GM23248 (cell line): ENCODE measurements at regions not wholly inside any gene's neighbourhood (a gene's known extent, or its start where the extent isn't known, plus 50 kb on each side); places are given as distances from the start of the nearest gene placed in this dataset.

ENCODE experiments used
- EZH2 ChIP-seq: fragments of 200-600 bp; sonication (generic); IDR thresholded peaks from 2 replicates; pipeline ENCODE4 v1.6.1; 2018; ENCODE audit warnings: antibody characterized with exemption, mild to moderate bottlenecking; ENCODE audit not compliant: insufficient read depth, poor library complexity, severe bottlenecking
- EZH2phosphoT487 ChIP-seq: fragments of 200-600 bp; sonication (generic); IDR thresholded peaks from 2 replicates; pipeline ENCODE4 v1.6.1; 2018; ENCODE audit warnings: antibody characterized with exemption, moderate library complexity, mild to moderate bottlenecking, low read depth; ENCODE audit not compliant: insufficient read depth

DNA sequence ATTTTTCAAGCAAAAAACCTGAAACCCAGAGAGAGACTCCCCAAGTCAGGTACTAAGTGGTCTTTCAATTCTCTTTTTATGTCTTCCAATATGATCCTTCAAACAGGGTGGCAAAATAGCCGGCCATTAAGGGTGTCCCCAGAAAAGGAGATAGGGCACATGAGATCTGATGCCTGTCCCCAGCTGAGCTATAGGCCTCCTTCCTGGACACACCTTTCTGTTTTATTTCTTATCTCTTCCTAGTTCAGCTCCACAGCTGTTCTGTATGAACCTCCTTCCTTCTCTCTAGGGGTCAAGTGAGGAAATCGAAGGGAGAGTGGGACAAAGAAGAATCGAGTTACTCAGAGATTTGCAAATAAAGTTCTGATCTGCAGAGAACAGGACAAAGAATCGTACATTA is 112.4 kb upstream of the ATP1A1 start:
- TF ChIP-seq EZH2 = no peak
- TF ChIP-seq EZH2phosphoT487 = no peak
